A549 (cell line): ENCODE measurements at regions not wholly inside any gene's neighbourhood (a gene's known extent, or its start where the extent isn't known, plus 50 kb on each side); places are given as distances from the start of the nearest gene placed in this dataset.

Experiments
- BCL3 ChIP-seq: fragments of >200 bp; sonication (Bioruptor Twin); formaldehyde crosslinking; IDR thresholded peaks from 3 replicates; pipeline ENCODE4 v1.6.1; 2016
- BHLHE40 ChIP-seq: IDR thresholded peaks from 2 replicates; pipeline ENCODE4 v1.6.1; 2012; ENCODE audit warnings: low read depth, low read length, inconsistent platforms
- CHD2 ChIP-seq: fragments of 150-350 bp; IDR thresholded peaks from 2 replicates; pipeline ENCODE4 v1.6.1; 2014; ENCODE audit warnings: low read length; ENCODE audit not compliant: partially characterized antibody
- CTCF ChIP-seq: fragments of >200 bp; sonication (Bioruptor Twin); formaldehyde crosslinking; IDR thresholded peaks from 3 replicates; pipeline ENCODE4 v1.5.1; 2016
- EP300 ChIP-seq, 2 experiments: fragments of >200 bp; sonication (Bioruptor Twin); formaldehyde crosslinking; IDR thresholded peaks; 2 replicates in 1 of 2; 3 replicates in 1 of 2; pipeline ENCODE4 v1.6.1; 2016 to 2017
- POLR2A ChIP-seq: IDR thresholded peaks from 2 replicates; pipeline ENCODE4 v1.6.1; 2012; ENCODE audit warnings: mild to moderate bottlenecking, low read length
- RFX5 ChIP-seq: fragments of 450-650 bp; IDR thresholded peaks from 2 replicates; pipeline ENCODE4 v1.7.1; 2014; ENCODE audit warnings: antibody characterized with exemption, mild to moderate bottlenecking, moderate library complexity

- TF ChIP-seq POLR2A (no peak), BHLHE40 (no peak), CTCF (no peak), CHD2 (no peak), BCL3 (no peak), RFX5 (no peak), EP300 (IDR thresholded peaks at IDR 0.05) (no peak)
These were observed 58.9 kb upstream of the GJB6 start for GRCh38 chr13:20291037-20291436.
